Spleen (tissue), 7 donors: ENCODE measurements at regions not wholly inside any gene's neighbourhood (a gene's known extent, or its start where the extent isn't known, plus 50 kb on each side); places are given as distances from the start of the nearest gene placed in this dataset.

Experiments
- CTCF ChIP-seq, 11 experiments: fragments of 200-600 bp in 7 of 11; fragments of 450-650 bp in 4 of 11; sonication (generic) in 4 of 11; IDR thresholded peaks in 8 of 11; conservative IDR thresholded peaks in 3 of 11; 1 replicate in 7 of 11; 2 replicates in 4 of 11; pipeline versions ENCODE4 v1.4.0 to v1.8.0; 2016 to 2021; ENCODE audit warnings: antibody characterized with exemption in 11 of 11, inconsistent platforms in 4 of 11, mild to moderate bottlenecking in 1 of 11
- POLR2A ChIP-seq, 3 donors: fragments of 450-650 bp; IDR thresholded peaks; one replicate each; pipeline ENCODE4 v1.5.1; 2017; ENCODE audit warnings: antibody characterized with exemption in 3 of 3, mild to moderate bottlenecking in 1 of 3
- POLR2AphosphoS5 ChIP-seq, 3 donors: sonication (generic); formaldehyde crosslinking; IDR thresholded peaks; one replicate each; pipeline ENCODE4 v1.5.1; 2017; ENCODE audit warnings: antibody characterized with exemption in 3 of 3
- donor health status: DM: no; HTN: no; CAD: no; lungs with moderate emphysema.
- donor health status: DM: no; HTN: no; CAD: no.
- donor health status: DM: no; HTN: no; CAD: no.

DNA sequence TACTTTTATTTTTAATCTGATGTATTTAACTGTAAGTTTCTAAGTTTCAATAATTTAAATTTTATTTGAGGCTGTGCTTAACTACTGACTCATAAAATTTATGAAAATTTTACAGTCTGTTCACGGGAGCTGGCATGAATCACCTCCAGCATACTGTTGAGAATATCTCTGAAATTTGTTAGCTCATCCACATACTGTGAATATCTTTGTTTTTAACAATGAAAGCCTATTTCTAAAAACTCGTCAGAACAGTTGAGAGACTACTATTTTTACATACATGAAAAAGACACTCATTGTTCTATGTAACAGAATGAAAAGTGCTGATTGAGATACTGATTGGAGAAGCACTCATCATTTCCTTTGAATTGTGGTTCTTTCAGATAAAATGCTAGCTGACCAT is 749.3 kb downstream of the TENT5A start:
- no peak for TF ChIP-seq CTCF (IDR thresholded peaks at IDR 0.05 in 8 of 11, conservative IDR thresholded peaks at IDR 0.05 in 3 of 11)
- TF ChIP-seq POLR2AphosphoS5 (IDR thresholded peaks at IDR 0.05): no peak
- no peak for TF ChIP-seq POLR2A (IDR thresholded peaks at IDR 0.05)
